ENCODE measurements at regions not wholly inside any gene's neighbourhood (a gene's known extent, or its start where the extent isn't known, plus 50 kb on each side); places are given as distances from the start of the nearest gene placed in this dataset.

GRCh38 chr7:116399819-116400218 lies 99.7 kb upstream of the CAV2 start:
- H2AK5ac ChIP-seq (ENCODE audit: insufficient read length, low read length), result no peak overlapping the region
- no peak overlapping the region for H3K14ac ChIP-seq (ENCODE audit: insufficient read depth, low read length)
- H4K20me1 ChIP-seq (ENCODE audit: control insufficient read depth, insufficient read depth, insufficient read length), result no peaks in the 10 kb centered on the region
- H2BK15ac ChIP-seq (ENCODE audit: low read depth, low read length), result no peak overlapping the region
- no peaks in the 10 kb centered on the region for H3K9me3 ChIP-seq (ENCODE audit: control insufficient read depth, low read depth, low read length)
- H3K79me2 ChIP-seq (ENCODE audit: insufficient read depth, low read length), result no peaks in the 10 kb centered on the region
- no peaks in the 10 kb centered on the region for H3K27me3 Mint-ChIP-seq (ENCODE audit: low read depth)
- H3K4ac ChIP-seq (ENCODE audit: low read depth, low read length), result no peak overlapping the region
- H2BK5ac ChIP-seq (ENCODE audit: insufficient read length, low read length), result no peak overlapping the region
- H3K4me2 ChIP-seq (ENCODE audit: insufficient read depth, insufficient read length, low read length), result no peak overlapping the region
- H2BK20ac ChIP-seq (ENCODE audit: low read depth, low read length, poor library complexity, severe bottlenecking), result no peak overlapping the region
- TF ChIP-seq CTCF (conservative IDR thresholded peaks at IDR 0.05), result no peak
- no peak overlapping the region for H4K8ac ChIP-seq (replicated peaks; ENCODE audit: insufficient read length, low read depth, low read length)
- H3K79me1 ChIP-seq (ENCODE audit: insufficient read depth, low read depth, low read length, poor library complexity, severe bottlenecking), result no peaks in the 10 kb centered on the region
- H3K27ac ChIP-seq (ENCODE audit: insufficient read length, low read depth, low read length), result no peak overlapping the region
- no peak overlapping the region for H2AFZ ChIP-seq (ENCODE audit: low read length)
- H3T11ph ChIP-seq (ENCODE audit: low read length), result no peak overlapping the region
- no peak overlapping the region for H3K4me3 Mint-ChIP-seq
- H3K9me3 Mint-ChIP-seq, result peaks cover 4 to 12% of the 10 kb centered on the region in 2 experiments; a peak in 3 of 5 replicates
- H2BK120ac ChIP-seq (ENCODE audit: low read depth, low read length, poor library complexity, severe bottlenecking), result no peak overlapping the region
- no peaks in the 10 kb centered on the region for H3K23me2 ChIP-seq (ENCODE audit: insufficient read length, low read depth, low read length, poor library complexity, severe bottlenecking)
- no peak for DNase-seq
- no peak overlapping the region for H3K18ac ChIP-seq (ENCODE audit: insufficient read length, low read depth, low read length)
- H4K91ac ChIP-seq (ENCODE audit: insufficient read length, low read depth, low read length), result no peak overlapping the region
- H3K56ac ChIP-seq (ENCODE audit: insufficient read length, low read depth, low read length), result no peak overlapping the region
- H4K5ac ChIP-seq (ENCODE audit: insufficient read length, low read depth, low read length), result no peak overlapping the region
- no peak overlapping the region for H3K27ac Mint-ChIP-seq
- H3K4me1 ChIP-seq (ENCODE audit: insufficient read depth, low read length), result no peaks in the 10 kb centered on the region
- H3K23ac ChIP-seq (ENCODE audit: insufficient read length, low read depth, low read length), result no peak overlapping the region
- no peak overlapping the region for H3K9ac ChIP-seq (ENCODE audit: extremely low read depth, insufficient read length, low read length)
- no peaks in the 10 kb centered on the region for H3K27me3 ChIP-seq (ENCODE audit: insufficient read depth, low read length)
- H2BK12ac ChIP-seq (ENCODE audit: insufficient read length, low read depth, low read length), result no peak overlapping the region
- peaks cover 0 to 9% (median 0%) of the 10 kb centered on the region in 3 experiments; a peak in 2 of 7 replicates for H3K36me3 Mint-ChIP-seq (ENCODE audit: insufficient read depth in 1 of 3, low read depth in 3 of 3)
- peaks cover 11 to 12% of the 10 kb centered on the region in 2 experiments for H3K4me1 Mint-ChIP-seq

Measured in H9 (cell line).